SJSA1 (cell line): ENCODE measurements at regions not wholly inside any gene's neighbourhood (a gene's known extent, or its start where the extent isn't known, plus 50 kb on each side); places are given as distances from the start of the nearest gene placed in this dataset.

Experiments
- DNase-seq, 2 experiments: peaks; one replicate each; pipeline ENCODE4 v3.0.0-alpha.2; 2015 to 2020; ENCODE audit warnings: low spot score in 2 of 2, low read depth in 1 of 2
- H3K27ac ChIP-seq: fragments of 250-450 bp; sonication (Bioruptor Pico); 2 replicates; pipeline ENCODE4 v1.5.1; 2020; ENCODE audit warnings: mild to moderate bottlenecking, moderate library complexity
- H3K27me3 ChIP-seq: fragments of 250-450 bp; sonication (Bioruptor Pico); replicated peaks from 2 replicates; pipeline ENCODE4 v1.5.1; 2020; ENCODE audit warnings: mild to moderate bottlenecking, moderate library complexity
- H3K36me3 ChIP-seq: fragments of 250-450 bp; sonication (Bioruptor Pico); 2 replicates; pipeline ENCODE4 v1.5.1; 2020; ENCODE audit warnings: mild to moderate bottlenecking
- H3K4me1 ChIP-seq: fragments of 250-450 bp; sonication (Bioruptor Pico); replicated peaks from 2 replicates; pipeline ENCODE4 v1.6.1; 2021; ENCODE audit warnings: mild to moderate bottlenecking
- H3K4me3 ChIP-seq: fragments of 250-450 bp; sonication (Bioruptor Pico); 2 replicates; pipeline ENCODE4 v1.5.1; 2020; ENCODE audit warnings: mild to moderate bottlenecking
- H3K9me3 ChIP-seq: fragments of 250-450 bp; sonication (Bioruptor Pico); replicated peaks from 2 replicates; pipeline ENCODE4 v1.5.1; 2020; ENCODE audit warnings: mild to moderate bottlenecking

GRCh38 chr5:147049764-147050163 is 171.2 kb upstream of the PPP2R2B start:
- no peak overlapping the region for H3K27ac ChIP-seq

GRCh38 chr5:147050172-147050571 is 171.6 kb upstream of the PPP2R2B start:
- DNase-seq = no peak
- Histone ChIP-seq H3K27ac (no peak overlapping the region), H3K36me3 (no peaks in the 10 kb centered on the region), H3K9me3 (no peaks in the 10 kb centered on the region), H3K4me1 (no peaks in the 10 kb centered on the region), H3K4me3 (no peak overlapping the region), H3K27me3 (peaks cover 4% of the 10 kb centered on the region; the same call in 1 of the 2 replicates)

More at GRCh38 chr5:147049764-147050163, 171.2 kb upstream of the PPP2R2B start:
- Histone ChIP-seq H3K36me3 (no peaks in the 10 kb centered on the region), H3K27me3 (peaks cover 4% of the 10 kb centered on the region; the same call in 1 of the 2 replicates), H3K4me1 (no peaks in the 10 kb centered on the region), H3K9me3 (no peaks in the 10 kb centered on the region), H3K4me3 (no peak overlapping the region)
- no peak for DNase-seq

GRCh38 chr5:147051193-147051592 is 172.6 kb upstream of the PPP2R2B start:
- peaks cover 3% of the 10 kb centered on the region; the same call in 1 of the 2 replicates for H3K27me3 ChIP-seq
- no peak for DNase-seq
- H3K36me3 ChIP-seq = no peaks in the 10 kb centered on the region
- H3K4me1 ChIP-seq = no peaks in the 10 kb centered on the region
- H3K27ac ChIP-seq = no peak overlapping the region
- no peaks in the 10 kb centered on the region for H3K9me3 ChIP-seq
- H3K4me3 ChIP-seq = no peak overlapping the region

- H3K27ac ChIP-seq = no peak overlapping the region
- H3K9me3 ChIP-seq = no peaks in the 10 kb centered on the region
- H3K36me3 ChIP-seq = no peaks in the 10 kb centered on the region
- no peak for DNase-seq
- H3K27me3 ChIP-seq = no peaks in the 10 kb centered on the region
- H3K4me3 ChIP-seq = no peak overlapping the region
- no peaks in the 10 kb centered on the region for H3K4me1 ChIP-seq
Observed at GRCh38 chr5:147052519-147052918, 174.0 kb upstream of the PPP2R2B start.

GRCh38 chr5:147055089-147055826 is 176.7 kb upstream of the PPP2R2B start:
- no peak overlapping the region for H3K4me3 ChIP-seq
- no peaks in the 10 kb centered on the region for H3K27me3 ChIP-seq
- H3K9me3 ChIP-seq = no peaks in the 10 kb centered on the region
- H3K4me1 ChIP-seq = no peaks in the 10 kb centered on the region
- no peaks in the 10 kb centered on the region for H3K36me3 ChIP-seq
- no peak for DNase-seq
- H3K27ac ChIP-seq = no peak overlapping the region

GRCh38 chr5:147055850-147056566 is 177.5 kb upstream of the PPP2R2B start:
- H3K27me3 ChIP-seq = no peaks in the 10 kb centered on the region
- H3K36me3 ChIP-seq = no peaks in the 10 kb centered on the region
- H3K27ac ChIP-seq = no peak overlapping the region
- no peak overlapping the region for H3K4me3 ChIP-seq
- H3K4me1 ChIP-seq = no peaks in the 10 kb centered on the region
- no peak for DNase-seq
- H3K9me3 ChIP-seq = no peaks in the 10 kb centered on the region

- no peak overlapping the region for H3K4me3 ChIP-seq
- no peaks in the 10 kb centered on the region for H3K4me1 ChIP-seq
- no peaks in the 10 kb centered on the region for H3K36me3 ChIP-seq
- no peak for DNase-seq
- H3K27me3 ChIP-seq = peaks cover 8% of the 10 kb centered on the region; the same call in 1 of the 2 replicates
- H3K27ac ChIP-seq = no peak overlapping the region
- H3K9me3 ChIP-seq = no peaks in the 10 kb centered on the region
Observed at GRCh38 chr5:147057051-147057450, 177.8 kb upstream of the STK32A start.

- Histone ChIP-seq H3K27ac (no peak overlapping the region), H3K36me3 (no peaks in the 10 kb centered on the region), H3K9me3 (no peaks in the 10 kb centered on the region), H3K4me1 (no peaks in the 10 kb centered on the region), H3K4me3 (no peak overlapping the region), H3K27me3 (peaks cover 8% of the 10 kb centered on the region; the same call in 1 of the 2 replicates)
- DNase-seq = no peak
Observed at GRCh38 chr5:147061431-147061830, 173.4 kb upstream of the STK32A start.

GRCh38 chr5:147062427-147062826 is 172.4 kb upstream of the STK32A start:
- DNase-seq = no peak
- H3K27me3 ChIP-seq = peaks cover 8% of the 10 kb centered on the region; the same call in 1 of the 2 replicates
- no peak overlapping the region for H3K4me3 ChIP-seq
- no peak overlapping the region for H3K27ac ChIP-seq
- H3K36me3 ChIP-seq = no peaks in the 10 kb centered on the region
- H3K9me3 ChIP-seq = no peaks in the 10 kb centered on the region
- H3K4me1 ChIP-seq = no peaks in the 10 kb centered on the region

GRCh38 chr5:147063943-147064342 is 170.9 kb upstream of the STK32A start:
- Histone ChIP-seq H3K9me3 (no peaks in the 10 kb centered on the region), H3K27ac (no peak overlapping the region), H3K36me3 (no peaks in the 10 kb centered on the region), H3K27me3 (peaks cover 8% of the 10 kb centered on the region; the same call in 1 of the 2 replicates), H3K4me3 (no peak overlapping the region), H3K4me1 (no peaks in the 10 kb centered on the region)
- no peak for DNase-seq

GRCh38 chr5:147065071-147065470 is 169.8 kb upstream of the STK32A start:
- Histone ChIP-seq H3K4me1 (no peaks in the 10 kb centered on the region), H3K9me3 (no peaks in the 10 kb centered on the region), H3K36me3 (no peaks in the 10 kb centered on the region), H3K4me3 (no peak overlapping the region), H3K27ac (no peak overlapping the region), H3K27me3 (peaks cover 8% of the 10 kb centered on the region; the same call in 1 of the 2 replicates)
- no peak for DNase-seq

GRCh38 chr5:147068998-147069397 is 165.8 kb upstream of the STK32A start:
- Histone ChIP-seq H3K4me1 (no peaks in the 10 kb centered on the region), H3K36me3 (no peaks in the 10 kb centered on the region), H3K27ac (no peak overlapping the region), H3K27me3 (no peaks in the 10 kb centered on the region), H3K9me3 (no peaks in the 10 kb centered on the region), H3K4me3 (no peak overlapping the region)
- no peak for DNase-seq

GRCh38 chr5:147072622-147073021 is 162.2 kb upstream of the STK32A start:
- no peaks in the 10 kb centered on the region for H3K27me3 ChIP-seq
- no peaks in the 10 kb centered on the region for H3K36me3 ChIP-seq
- no peak overlapping the region for H3K27ac ChIP-seq
- no peak overlapping the region for H3K4me3 ChIP-seq
- H3K9me3 ChIP-seq = no peaks in the 10 kb centered on the region
- no peaks in the 10 kb centered on the region for H3K4me1 ChIP-seq
- DNase-seq = no peak

GRCh38 chr5:147073098-147073497 is 161.7 kb upstream of the STK32A start:
- no peaks in the 10 kb centered on the region for H3K36me3 ChIP-seq
- no peak for DNase-seq
- H3K4me3 ChIP-seq = no peak overlapping the region
- H3K4me1 ChIP-seq = no peaks in the 10 kb centered on the region
- H3K9me3 ChIP-seq = no peaks in the 10 kb centered on the region
- H3K27ac ChIP-seq = no peak overlapping the region
- no peaks in the 10 kb centered on the region for H3K27me3 ChIP-seq
